ENCODE measurements at regions not wholly inside any gene's neighbourhood (a gene's known extent, or its start where the extent isn't known, plus 50 kb on each side); places are given as distances from the start of the nearest gene placed in this dataset.
"Not testable (repeated sequence)": the region's sequence is repeated elsewhere in the genome, so short reads cannot be mapped to it uniquely, and the experiment has no call there.

DNA sequence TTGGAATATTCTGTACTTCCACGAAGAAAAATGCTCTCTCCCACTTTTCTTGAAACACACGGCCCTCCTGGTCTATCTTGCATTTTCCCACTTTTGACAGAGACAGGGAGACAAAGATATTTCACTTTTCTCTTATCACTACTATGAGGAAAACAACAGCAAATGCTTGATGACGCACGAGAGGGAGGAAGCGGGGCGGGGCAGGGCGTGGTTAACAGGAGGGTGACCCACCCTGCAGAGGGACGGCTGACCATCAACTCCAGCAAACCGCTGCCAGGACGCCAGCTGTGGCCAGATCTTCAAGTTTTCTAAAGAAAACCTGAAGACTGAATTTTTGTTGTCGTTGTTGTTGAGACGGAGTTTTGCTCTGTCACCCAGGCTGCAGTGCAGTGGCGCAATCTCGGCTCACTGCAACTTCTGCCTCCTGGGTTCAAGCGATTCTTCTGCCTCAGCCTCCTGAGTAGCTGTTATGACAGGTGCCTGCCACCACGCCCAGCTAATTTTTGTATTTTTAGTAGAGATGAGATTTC lies 63.8 kb downstream of the NSUN5 start:
- DNase-seq = peak in 1 of 2 donors; percentile 26

GRCh38 chr7:73234994-73235717 lies 73.5 kb downstream of the NSUN5 start:
- DNase-seq = peak; percentile 92 to 94

- DNase-seq = not testable (repeated sequence)
Observed at GRCh38 chr7:73225745-73226144, 82.9 kb downstream of the NSUN5 start.

GRCh38 chr7:73221724-73222123 lies 86.9 kb downstream of the NSUN5 start:
- not testable (repeated sequence) for DNase-seq

GRCh38 chr7:73220766-73221370 lies 87.8 kb downstream of the NSUN5 start:
- not testable (repeated sequence) for DNase-seq

- not testable (repeated sequence) for DNase-seq
Observed at GRCh38 chr7:73220357-73220756, 88.3 kb downstream of the NSUN5 start.

DNA sequence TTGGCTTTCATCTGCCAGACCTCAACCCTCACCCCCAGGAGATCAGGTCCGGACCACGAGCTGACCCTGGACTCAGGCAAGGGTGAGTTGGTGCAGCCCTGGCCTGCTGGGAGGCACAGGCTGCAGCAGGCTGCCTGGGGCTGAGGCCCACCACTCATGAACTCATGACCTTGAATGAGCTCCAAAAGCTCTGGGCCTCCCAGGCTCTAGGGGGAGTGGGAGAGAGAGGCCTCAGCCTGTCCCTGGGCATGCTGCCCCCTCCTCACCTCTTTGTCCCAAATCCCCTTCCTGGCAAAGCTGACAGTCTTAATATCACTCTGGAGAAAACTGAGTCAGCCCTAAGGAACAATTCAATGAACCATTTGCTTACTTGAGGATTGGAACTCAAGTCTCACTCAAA lies 89.8 kb downstream of the NSUN5 start:
- not testable (repeated sequence) for DNase-seq

GRCh38 chr7:73216046-73216675 lies 92.5 kb downstream of the NSUN5 start:
- not testable (repeated sequence) for DNase-seq

- not testable (repeated sequence) for DNase-seq
Observed at GRCh38 chr7:73215232-73215631, 93.4 kb downstream of the NSUN5 start.

DNA sequence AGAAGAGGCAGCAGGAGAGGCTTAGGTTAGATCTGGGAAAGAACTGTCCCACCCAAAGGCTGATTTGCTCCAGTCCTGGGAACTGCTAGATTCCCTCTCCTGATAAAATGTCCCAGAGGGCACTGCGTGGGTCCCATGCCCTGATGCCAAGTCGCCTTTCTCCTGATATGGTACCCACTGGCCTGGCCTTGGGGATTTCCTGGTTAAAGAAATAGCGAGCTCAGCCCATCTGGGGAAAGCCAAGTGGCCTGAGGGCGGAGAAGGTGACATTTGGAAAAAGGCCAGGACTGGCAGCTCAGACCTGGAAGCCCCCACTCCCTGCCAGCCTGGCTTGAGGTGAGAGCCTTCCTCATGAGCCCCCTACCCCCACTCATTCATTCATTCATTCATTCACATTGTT lies 94.2 kb downstream of the NSUN5 start:
- DNase-seq = peak in 1 of 2 donors; percentile 13

- not testable (repeated sequence) for DNase-seq
Observed at GRCh38 chr7:73213076-73213475, 95.5 kb downstream of the NSUN5 start.

DNA sequence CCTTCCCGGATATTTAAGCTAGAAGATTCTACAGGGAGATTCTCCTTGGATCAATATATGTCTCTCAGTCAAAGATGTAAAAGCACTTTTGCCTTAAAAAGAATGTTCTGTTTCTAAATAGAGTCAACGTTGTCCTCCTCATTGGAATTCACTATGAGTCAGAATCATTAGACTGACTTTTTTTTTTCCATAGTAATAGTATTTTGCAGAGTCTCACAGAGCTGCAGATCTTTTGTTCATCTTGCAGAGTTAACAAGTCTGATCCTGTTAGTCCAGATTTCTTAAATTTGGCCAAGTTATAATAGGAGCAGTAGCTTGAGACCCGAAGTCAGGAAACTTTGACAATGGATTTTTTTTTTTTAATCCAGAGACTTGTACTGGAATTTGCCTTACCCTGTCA lies 103.0 kb downstream of the NSUN5 start:
- not testable (repeated sequence) for DNase-seq

DNA sequence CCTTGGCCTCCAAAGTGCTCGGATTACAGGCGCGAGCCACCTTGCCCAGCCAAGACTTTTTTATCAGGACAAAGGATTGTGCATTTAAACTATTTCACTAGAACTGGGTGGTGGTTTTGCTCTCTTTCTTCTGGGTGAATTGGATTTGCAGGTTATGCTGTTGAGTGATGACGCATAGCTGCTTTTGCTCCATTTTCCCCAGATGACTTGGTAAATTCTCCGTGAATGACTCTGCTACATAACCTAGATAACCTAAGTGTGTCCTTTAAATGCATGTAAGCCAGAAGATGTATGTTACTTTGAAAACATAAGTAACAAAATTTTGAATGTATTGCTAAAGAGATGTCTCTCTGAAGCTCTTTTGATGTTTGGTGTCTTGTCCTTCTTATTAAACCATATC lies 103.7 kb downstream of the NSUN5 start:
- DNase-seq = not testable (repeated sequence)

DNA sequence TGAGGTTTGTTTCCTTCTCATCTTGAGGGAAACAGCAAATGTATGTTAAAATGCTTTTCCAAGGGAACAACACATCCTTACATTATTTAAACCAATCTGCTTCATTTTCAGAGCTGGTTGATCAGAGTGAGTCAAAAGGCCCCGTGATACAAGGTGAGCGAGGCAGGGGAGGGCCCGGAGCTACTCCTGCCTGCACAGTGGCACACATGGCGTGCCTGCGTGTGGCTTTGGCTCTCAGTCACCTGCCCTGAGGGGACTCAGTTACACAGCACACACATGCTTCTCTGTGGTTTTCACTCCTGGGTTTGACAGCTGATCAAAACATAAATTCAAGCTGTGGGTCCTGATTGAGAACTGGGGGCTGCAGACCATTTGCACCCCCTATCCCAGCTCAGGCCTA lies 105.3 kb downstream of the NSUN5 start:
- not testable (repeated sequence) for DNase-seq

DNA sequence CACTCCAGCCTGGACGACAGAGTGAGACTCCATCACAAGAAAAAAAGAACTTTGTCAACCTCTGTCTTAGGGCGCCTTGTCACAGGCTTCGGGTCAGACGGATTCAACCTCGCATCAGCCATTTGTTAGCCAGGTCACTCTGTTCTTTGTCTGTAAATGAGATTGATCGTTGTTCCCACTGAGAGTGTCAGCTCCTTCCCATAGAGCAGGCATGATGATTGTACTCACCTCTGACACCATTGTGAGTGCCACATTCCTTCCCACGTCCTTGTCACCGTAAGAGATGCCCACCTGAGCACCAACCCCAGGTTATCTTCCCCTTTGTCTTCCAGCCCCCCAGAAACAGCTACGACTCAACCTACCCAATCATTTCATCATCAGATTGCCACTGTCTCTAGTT lies 107.4 kb downstream of the NSUN5 start:
- DNase-seq = not testable (repeated sequence)

GRCh38 chr7:73200518-73201099 lies 108.0 kb downstream of the NSUN5 start:
- DNase-seq = not testable (repeated sequence)

DNA sequence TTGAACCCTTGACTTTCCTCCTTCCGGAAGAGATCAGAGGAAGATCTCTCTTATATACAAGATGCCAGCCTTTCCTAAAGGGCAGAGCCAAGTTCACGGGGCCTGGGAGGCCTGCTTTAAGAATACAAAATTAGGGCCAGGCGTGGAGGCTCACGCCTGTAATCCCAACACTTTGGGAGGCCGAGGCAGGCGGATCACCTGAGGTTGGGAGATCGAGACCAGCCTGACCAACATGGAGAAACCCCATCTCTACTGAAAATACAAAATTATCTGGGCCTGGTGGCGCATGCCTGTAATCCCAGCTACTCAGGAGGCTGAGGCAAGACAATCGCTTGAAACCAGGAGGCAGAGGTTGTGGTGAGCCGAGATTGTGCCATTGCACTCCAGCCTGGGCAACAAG lies 108.2 kb upstream of the SPDYE9 start:
- DNase-seq = not testable (repeated sequence)

DNA sequence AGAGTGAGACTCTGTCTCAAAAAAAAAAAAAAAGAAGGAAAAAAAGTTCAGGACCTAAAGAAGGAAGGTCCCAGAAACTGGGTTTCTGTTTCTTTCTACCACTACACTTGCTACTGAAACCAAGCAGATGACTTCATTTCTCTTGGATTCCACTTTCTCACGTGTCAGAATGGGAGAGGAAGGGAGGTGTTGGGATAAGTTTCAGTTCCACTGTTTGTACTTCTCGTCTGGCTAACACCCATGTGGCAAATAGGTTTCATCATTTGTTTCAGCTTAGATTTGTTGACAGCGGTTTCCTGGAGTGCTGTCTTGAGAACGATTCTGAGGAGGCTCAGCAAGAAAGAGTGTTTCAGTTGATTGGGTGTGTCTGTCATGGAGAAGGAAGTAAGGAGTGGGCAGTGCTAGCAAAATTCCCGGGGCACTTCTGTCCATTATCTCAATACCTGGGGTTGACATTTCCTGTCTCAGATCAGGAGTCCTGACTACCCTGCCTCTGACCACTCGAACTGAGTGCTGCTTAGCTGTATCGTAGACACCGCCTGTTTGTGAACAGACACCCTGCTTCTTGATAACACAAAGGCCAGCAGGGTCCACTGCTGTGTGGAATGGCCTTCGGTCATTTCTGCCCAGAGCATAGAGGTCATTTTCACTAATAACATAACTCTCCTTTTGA lies 104.8 kb upstream of the SPDYE9 start:
- not testable (repeated sequence) for DNase-seq

DNA sequence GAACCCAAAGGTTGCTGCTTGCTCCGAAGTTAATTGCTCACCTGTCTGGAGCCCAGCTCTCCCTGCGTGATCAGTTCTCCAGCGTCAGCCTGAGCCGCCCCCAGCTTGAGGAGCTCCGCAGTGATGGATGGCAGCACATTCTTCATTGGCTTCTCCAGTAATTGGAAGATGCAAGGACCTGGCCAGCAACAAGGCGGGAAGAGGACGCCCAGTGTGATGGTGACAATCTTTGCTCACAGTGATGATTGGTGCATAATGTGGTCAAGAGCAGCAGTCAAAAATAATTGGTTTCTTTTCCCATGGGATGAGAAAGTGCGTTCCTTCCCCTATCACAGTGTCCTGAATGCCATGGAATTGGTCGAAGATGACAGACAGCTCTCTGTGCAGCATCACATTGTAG lies 102.4 kb upstream of the SPDYE9 start:
- DNase-seq = not testable (repeated sequence)

GRCh38 chr7:73186589-73187309 lies 100.9 kb upstream of the SPDYE9 start:
- DNase-seq = not testable (repeated sequence)

- DNase-seq = not testable (repeated sequence)
Observed at GRCh38 chr7:73176813-73177212, 91.0 kb upstream of the SPDYE9 start.

- not testable (repeated sequence) for DNase-seq
Observed at GRCh38 chr7:73175322-73175721, 89.5 kb upstream of the SPDYE9 start.

Measured in CD4-positive, alpha-beta T cell treated with Interleukin-4 for 1 hour (primary cell).